ENCODE measurements at regions not wholly inside any gene's neighbourhood (a gene's known extent, or its start where the extent isn't known, plus 50 kb on each side); places are given as distances from the start of the nearest gene placed in this dataset.
"Not testable (repeated sequence)": the region's sequence is repeated elsewhere in the genome, so short reads cannot be mapped to it uniquely, and the experiment has no call there.

DNA sequence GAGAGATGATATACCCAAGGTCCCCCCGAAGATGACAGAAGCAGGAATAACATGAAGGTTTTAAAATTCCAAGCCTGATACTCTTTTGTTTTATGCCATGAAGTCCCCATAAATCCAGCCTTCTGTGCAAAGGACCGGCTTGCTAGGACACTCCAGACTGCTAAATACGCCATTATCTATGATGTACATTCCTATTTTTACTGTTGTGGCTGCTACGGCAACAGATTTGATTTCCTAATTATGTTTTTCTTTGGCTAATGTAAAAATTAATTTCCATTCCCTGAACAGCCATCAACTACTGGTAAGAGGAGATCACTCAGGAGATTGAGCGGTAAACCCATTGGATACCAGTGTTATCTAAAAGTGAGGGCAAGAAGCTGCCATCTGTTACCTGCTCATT lies 1090.8 kb downstream of the TYW1 start:
- no peaks in the 10 kb centered on the region for H3K9me3 ChIP-seq
- no peak for ATAC-seq
- H3K36me3 ChIP-seq: no peaks in the 10 kb centered on the region
- no peak for DNase-seq
- H3K27me3 ChIP-seq: no peaks in the 10 kb centered on the region
- no peaks in the 10 kb centered on the region for H3K4me1 ChIP-seq
- intact Hi-C loops (cut with DNase I): no loop called here
- H3K4me3 ChIP-seq: no peak overlapping the region
- no peak overlapping the region for H3K27ac ChIP-seq
- WGBS (ENCODE audit: insufficient coverage, low coverage, low lambda C conversion rate, missing lambda C conversion rate): 71% methylated on average over 5 of the region's 5 CpGs
- no peak for TF ChIP-seq POLR2A (IDR thresholded peaks at IDR 0.05)
- TF ChIP-seq, protein P1, sequence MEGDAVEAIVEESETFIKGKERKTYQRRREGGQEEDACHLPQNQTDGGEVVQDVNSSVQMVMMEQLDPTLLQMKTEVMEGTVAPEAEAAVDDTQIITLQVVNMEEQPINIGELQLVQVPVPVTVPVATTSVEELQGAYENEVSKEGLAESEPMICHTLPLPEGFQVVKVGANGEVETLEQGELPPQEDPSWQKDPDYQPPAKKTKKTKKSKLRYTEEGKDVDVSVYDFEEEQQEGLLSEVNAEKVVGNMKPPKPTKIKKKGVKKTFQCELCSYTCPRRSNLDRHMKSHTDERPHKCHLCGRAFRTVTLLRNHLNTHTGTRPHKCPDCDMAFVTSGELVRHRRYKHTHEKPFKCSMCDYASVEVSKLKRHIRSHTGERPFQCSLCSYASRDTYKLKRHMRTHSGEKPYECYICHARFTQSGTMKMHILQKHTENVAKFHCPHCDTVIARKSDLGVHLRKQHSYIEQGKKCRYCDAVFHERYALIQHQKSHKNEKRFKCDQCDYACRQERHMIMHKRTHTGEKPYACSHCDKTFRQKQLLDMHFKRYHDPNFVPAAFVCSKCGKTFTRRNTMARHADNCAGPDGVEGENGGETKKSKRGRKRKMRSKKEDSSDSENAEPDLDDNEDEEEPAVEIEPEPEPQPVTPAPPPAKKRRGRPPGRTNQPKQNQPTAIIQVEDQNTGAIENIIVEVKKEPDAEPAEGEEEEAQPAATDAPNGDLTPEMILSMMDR (IDR thresholded peaks at IDR 0.05): no peak

DNA sequence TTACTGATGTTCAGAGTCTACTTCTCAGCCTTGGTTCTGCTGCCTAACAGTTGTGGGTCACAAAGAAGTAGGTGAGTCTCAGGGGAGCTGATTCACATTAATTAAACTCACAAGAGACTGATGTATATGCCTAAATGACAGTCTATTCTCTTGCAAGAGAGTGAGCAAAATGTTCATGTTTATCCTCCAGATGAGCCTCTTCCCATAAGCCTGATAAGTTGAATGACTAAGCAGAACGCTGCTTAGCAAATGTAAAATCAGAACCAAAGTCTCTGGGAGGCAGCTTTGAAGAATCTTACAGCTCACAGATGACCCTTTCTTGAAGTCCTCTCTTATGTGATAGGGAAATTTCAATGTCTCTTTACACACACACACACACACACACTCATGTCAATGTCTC lies 1092.2 kb downstream of the TYW1 start:
- Histone ChIP-seq H3K4me1 (no peaks in the 10 kb centered on the region), H3K27me3 (no peaks in the 10 kb centered on the region), H3K9me3 (no peaks in the 10 kb centered on the region), H3K36me3 (no peaks in the 10 kb centered on the region), H3K4me3 (no peak overlapping the region), H3K27ac (no peak overlapping the region)
- DNase-seq: no peak
- no peak for ATAC-seq
- intact Hi-C loops (cut with DNase I): no loop called here
- 100% methylated on average over 1 of the region's 1 CpG for WGBS (ENCODE audit: insufficient coverage, low coverage, low lambda C conversion rate, missing lambda C conversion rate)
- no peak for TF ChIP-seq POLR2A (IDR thresholded peaks at IDR 0.05)
- TF ChIP-seq, protein P1 (IDR thresholded peaks at IDR 0.05): no peak

DNA sequence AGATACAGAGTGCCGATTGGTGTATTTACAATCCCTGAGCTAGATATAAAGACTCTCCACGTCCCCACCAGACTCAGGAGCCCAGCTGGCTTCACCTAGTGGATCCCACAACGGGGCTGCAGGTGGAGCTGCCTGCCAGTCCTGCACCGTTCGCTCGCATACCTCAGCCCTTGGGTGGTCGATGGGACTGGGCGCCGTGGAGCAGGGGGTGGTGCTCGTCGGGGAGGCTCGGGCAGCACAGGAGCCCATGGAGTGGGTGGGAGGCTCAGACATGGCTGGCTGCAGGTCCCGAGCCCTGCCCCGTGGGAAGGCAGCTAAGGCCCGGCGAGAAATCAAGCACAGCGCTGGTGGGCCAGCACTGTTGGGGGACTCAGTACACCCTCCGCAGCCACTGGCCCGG lies 1093.6 kb downstream of the TYW1 start:
- H3K4me3 ChIP-seq; DNase-seq; H3K4me1 ChIP-seq; H3K36me3 ChIP-seq; ATAC-seq; H3K27ac ChIP-seq; H3K27me3 ChIP-seq; intact Hi-C loops (cut with DNase I); H3K9me3 ChIP-seq: not testable (repeated sequence)
- WGBS (ENCODE audit: insufficient coverage, low coverage, low lambda C conversion rate, missing lambda C conversion rate): 33% methylated on average over 1 of the region's 19 CpGs

DNA sequence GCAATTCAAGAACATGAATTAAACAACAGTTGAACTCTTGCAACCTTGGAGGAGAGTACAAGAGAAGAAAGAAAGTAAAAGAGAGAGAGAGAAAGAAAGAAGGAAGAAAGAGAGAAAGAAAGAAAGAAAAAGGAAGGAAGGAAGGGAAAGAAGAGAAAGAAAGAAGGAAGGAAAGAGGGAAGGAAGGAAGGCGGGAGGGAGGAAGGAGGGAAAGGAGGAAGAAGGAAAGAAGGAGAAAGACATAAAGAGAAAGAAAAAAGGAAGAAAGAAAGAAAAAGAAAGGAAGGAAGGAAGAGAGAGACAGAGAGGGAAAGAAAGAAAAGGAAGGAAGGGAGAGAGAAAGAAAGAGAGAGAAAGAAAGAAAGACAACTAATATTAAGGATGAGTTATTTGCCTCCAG lies 1106.7 kb downstream of the TYW1 start:
- no peaks in the 10 kb centered on the region for H3K27me3 ChIP-seq
- no peak overlapping the region for H3K27ac ChIP-seq
- H3K4me1 ChIP-seq: no peaks in the 10 kb centered on the region
- ATAC-seq: no peak
- no peak for DNase-seq
- intact Hi-C loops (cut with DNase I): no loop called here
- H3K9me3 ChIP-seq: no peaks in the 10 kb centered on the region
- 77% methylated on average over 1 of the region's 1 CpG for WGBS (ENCODE audit: insufficient coverage, low coverage, low lambda C conversion rate, missing lambda C conversion rate)
- TF ChIP-seq, protein P1 (IDR thresholded peaks at IDR 0.05): no peak
- TF ChIP-seq POLR2A (IDR thresholded peaks at IDR 0.05): no peak
- no peaks in the 10 kb centered on the region for H3K36me3 ChIP-seq
- no peak overlapping the region for H3K4me3 ChIP-seq

DNA sequence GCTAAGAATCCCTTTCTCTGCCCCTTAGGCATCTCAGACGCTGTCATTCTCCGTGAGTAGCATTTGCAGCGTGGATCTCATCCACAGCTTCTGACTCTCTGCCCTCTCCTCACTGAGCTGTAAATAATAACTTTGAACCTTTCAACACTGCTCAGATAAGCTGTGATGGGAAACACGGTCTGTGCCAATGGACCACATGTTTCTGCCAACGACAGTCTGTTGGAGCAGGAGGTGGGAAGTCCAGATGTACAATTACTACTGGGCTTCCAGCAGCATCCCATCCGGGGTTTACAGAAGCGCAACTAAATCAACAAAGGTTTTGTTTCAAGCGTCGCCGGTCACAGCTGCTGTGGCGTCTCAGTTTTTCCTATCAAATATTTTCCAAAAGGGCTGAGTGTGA lies 1110.6 kb downstream of the TYW1 start:
- Histone ChIP-seq H3K27ac (no peak overlapping the region), H3K4me3 (no peak overlapping the region), H3K36me3 (no peaks in the 10 kb centered on the region), H3K9me3 (no peaks in the 10 kb centered on the region), H3K4me1 (no peaks in the 10 kb centered on the region), H3K27me3 (no peaks in the 10 kb centered on the region)
- peak in 2 of 4 donors; percentile 11 to 21 for ATAC-seq
- 42% methylated on average over 11 of the region's 11 CpGs for WGBS (ENCODE audit: insufficient coverage, low coverage, low lambda C conversion rate, missing lambda C conversion rate)
- peak in 1 of 3 donors; percentile 17 for DNase-seq
- intact Hi-C loops (cut with DNase I): no loop called here
- TF ChIP-seq, protein P1 (IDR thresholded peaks at IDR 0.05): no peak
- TF ChIP-seq POLR2A (IDR thresholded peaks at IDR 0.05): no peak
